Ovary (tissue), 3 donors: ENCODE measurements at regions not wholly inside any gene's neighbourhood (a gene's known extent, or its start where the extent isn't known, plus 50 kb on each side); places are given as distances from the start of the nearest gene placed in this dataset.

Experiments
- CTCF ChIP-seq, 3 donors: fragments of 450-650 bp in 2 of 3; fragments of 200-600 bp in 1 of 3; IDR thresholded peaks; one replicate each; pipeline versions ENCODE4 v1.5.1 to v1.8.0; 2016 to 2022; ENCODE audit warnings: antibody characterized with exemption in 3 of 3, mild to moderate bottlenecking in 1 of 3
- EP300 ChIP-seq: sonication (generic); formaldehyde crosslinking; IDR thresholded peaks from one replicate; pipeline ENCODE4 v1.6.1; 2017; ENCODE audit warnings: antibody characterized with exemption
- POLR2A ChIP-seq: fragments of 450-650 bp; IDR thresholded peaks from one replicate; pipeline ENCODE4 v1.6.1; 2017; ENCODE audit warnings: antibody characterized with exemption, mild to moderate bottlenecking, moderate library complexity
- donor health status: DM: no; HTN: no; CAD: no.

GRCh38 chr6:167662075-167662880, 164.4 kb upstream of the AFDN start:
- no peak for TF ChIP-seq EP300
- no peak for TF ChIP-seq CTCF (IDR thresholded peaks at IDR 0.05)
- TF ChIP-seq POLR2A = no peak
